DND-41 (cell line): ENCODE measurements at regions not wholly inside any gene's neighbourhood (a gene's known extent, or its start where the extent isn't known, plus 50 kb on each side); places are given as distances from the start of the nearest gene placed in this dataset.
"Not testable (repeated sequence)": the region's sequence is repeated elsewhere in the genome, so short reads cannot be mapped to it uniquely, and the experiment has no call there.

ENCODE experiments used
- ATAC-seq: fragments of 200-7000 bp; cut with Tn5 transposase; 3 replicates; pipeline ENCODE4 v1.9.1; 2021; ENCODE audit warnings: low read depth; ENCODE audit not compliant: insufficient read depth
- DNase-seq: peaks from one replicate; pipeline ENCODE4 v3.0.0-alpha.2; 2020
- H2AFZ ChIP-seq: 2 replicates; pipeline ENCODE4 v1.6.0; 2012; ENCODE audit warnings: low read depth, low read length
- H3K27ac ChIP-seq: 2 replicates; pipeline ENCODE4 v1.5.1; 2012; ENCODE audit warnings: low read length, inconsistent platforms
- H3K27me3 ChIP-seq: fragments of 200-600 bp; sonication (generic); 2 replicates; pipeline ENCODE4 v1.6.0; 2012; ENCODE audit warnings: low read length, mild to moderate bottlenecking, inconsistent platforms; ENCODE audit not compliant: insufficient read depth, poor library complexity
- H3K36me3 ChIP-seq: 2 replicates; pipeline ENCODE4 v1.5.1; 2012; ENCODE audit warnings: low read length, inconsistent platforms; ENCODE audit not compliant: insufficient read depth
- H3K4me1 ChIP-seq: 2 replicates; pipeline ENCODE4 v1.5.1; 2012; ENCODE audit warnings: mild to moderate bottlenecking, low read length; ENCODE audit not compliant: insufficient read depth
- H3K4me2 ChIP-seq: 2 replicates; pipeline ENCODE4 v1.6.0; 2012; ENCODE audit warnings: mild to moderate bottlenecking, moderate library complexity, low read length, inconsistent platforms; ENCODE audit not compliant: insufficient read depth
- H3K4me3 ChIP-seq, 2 experiments: fragments of 200-600 bp in 1 of 2; shearing (Covaris generic) in 1 of 2; 2 replicates each; pipeline ENCODE4 v1.5.1; 2012 to 2016; ENCODE audit warnings: inconsistent platforms in 2 of 2, low read length in 2 of 2, mild to moderate bottlenecking in 2 of 2, low read depth in 1 of 2, moderate library complexity in 1 of 2
- H3K79me2 ChIP-seq: 2 replicates; pipeline ENCODE4 v1.6.0; 2012; ENCODE audit warnings: low read length, inconsistent platforms; ENCODE audit not compliant: insufficient read depth
- H3K9ac ChIP-seq: 2 replicates; pipeline ENCODE4 v1.6.0; 2012; ENCODE audit warnings: low read depth, mild to moderate bottlenecking, inconsistent platforms, low read length, moderate library complexity
- H3K9me3 ChIP-seq: 2 replicates; pipeline ENCODE4 v1.5.1; 2012; ENCODE audit warnings: low read length, moderate library complexity, mild to moderate bottlenecking, inconsistent platforms; ENCODE audit not compliant: insufficient read depth, severe bottlenecking
- H4K20me1 ChIP-seq: 2 replicates; pipeline ENCODE4 v1.6.0; 2012; ENCODE audit warnings: low read length; ENCODE audit not compliant: insufficient read depth
- EZH2 ChIP-seq: IDR thresholded peaks from 3 replicates; pipeline ENCODE4 v1.6.1; 2012; ENCODE audit warnings: borderline replicate concordance, low read depth, mild to moderate bottlenecking, moderate library complexity, low read length, inconsistent platforms; ENCODE audit not compliant: severe bottlenecking
- TF ChIP-seq, protein P1 (sequence below): IDR thresholded peaks from 2 replicates; pipeline ENCODE4 v1.5.1; 2012; ENCODE audit warnings: borderline replicate concordance, low read length, moderate library complexity, mild to moderate bottlenecking; ENCODE audit not compliant: poor library complexity, severe bottlenecking; ENCODE audit errors: extremely low read depth

DNA sequence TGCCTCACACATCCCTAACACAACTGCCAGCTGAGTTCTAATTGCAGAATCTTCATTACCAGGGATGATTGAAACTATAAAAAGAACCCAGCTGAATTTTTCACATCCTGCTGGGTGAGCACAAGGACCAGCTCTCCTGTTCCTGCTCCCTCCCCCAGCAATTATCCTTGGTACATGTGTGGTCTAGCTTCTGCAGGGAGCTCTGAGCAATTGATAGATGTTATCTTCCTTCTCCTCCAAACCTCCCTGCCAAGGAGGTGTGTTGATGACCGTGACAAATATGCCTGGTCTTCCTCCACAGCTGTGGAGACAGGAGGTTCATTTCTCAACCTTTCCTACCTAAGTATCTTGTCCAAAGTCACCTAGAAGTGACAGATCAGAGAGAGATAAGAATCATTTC is 65.3 kb upstream of the MAN1A2 start:
- Histone ChIP-seq H3K9ac (no peak overlapping the region), H4K20me1 (no peaks in the 10 kb centered on the region)
- TF ChIP-seq EZH2 = no peak
- TF ChIP-seq, protein P1, sequence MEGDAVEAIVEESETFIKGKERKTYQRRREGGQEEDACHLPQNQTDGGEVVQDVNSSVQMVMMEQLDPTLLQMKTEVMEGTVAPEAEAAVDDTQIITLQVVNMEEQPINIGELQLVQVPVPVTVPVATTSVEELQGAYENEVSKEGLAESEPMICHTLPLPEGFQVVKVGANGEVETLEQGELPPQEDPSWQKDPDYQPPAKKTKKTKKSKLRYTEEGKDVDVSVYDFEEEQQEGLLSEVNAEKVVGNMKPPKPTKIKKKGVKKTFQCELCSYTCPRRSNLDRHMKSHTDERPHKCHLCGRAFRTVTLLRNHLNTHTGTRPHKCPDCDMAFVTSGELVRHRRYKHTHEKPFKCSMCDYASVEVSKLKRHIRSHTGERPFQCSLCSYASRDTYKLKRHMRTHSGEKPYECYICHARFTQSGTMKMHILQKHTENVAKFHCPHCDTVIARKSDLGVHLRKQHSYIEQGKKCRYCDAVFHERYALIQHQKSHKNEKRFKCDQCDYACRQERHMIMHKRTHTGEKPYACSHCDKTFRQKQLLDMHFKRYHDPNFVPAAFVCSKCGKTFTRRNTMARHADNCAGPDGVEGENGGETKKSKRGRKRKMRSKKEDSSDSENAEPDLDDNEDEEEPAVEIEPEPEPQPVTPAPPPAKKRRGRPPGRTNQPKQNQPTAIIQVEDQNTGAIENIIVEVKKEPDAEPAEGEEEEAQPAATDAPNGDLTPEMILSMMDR = no peak

GRCh38 chr1:117300183-117300582 is 67.1 kb upstream of the MAN1A2 start:
- not testable (repeated sequence) for ATAC-seq, H3K27me3 ChIP-seq, H2AFZ ChIP-seq, H3K79me2 ChIP-seq, H4K20me1 ChIP-seq, H3K36me3 ChIP-seq, H3K4me2 ChIP-seq, H3K9ac ChIP-seq, H3K9me3 ChIP-seq, H3K27ac ChIP-seq, DNase-seq, H3K4me3 ChIP-seq, H3K4me1 ChIP-seq

More for the DNA sequence above, 65.3 kb upstream of the MAN1A2 start:
- Histone ChIP-seq H3K4me2 (no peak overlapping the region), H3K36me3 (no peaks in the 10 kb centered on the region), H3K4me3 (no peak overlapping the region), H3K4me1 (no peaks in the 10 kb centered on the region), H3K79me2 (no peaks in the 10 kb centered on the region), H3K27ac (no peak overlapping the region), H2AFZ (no peak overlapping the region), H3K27me3 (no peaks in the 10 kb centered on the region), H3K9me3 (no peaks in the 10 kb centered on the region)
- ATAC-seq (no peak), DNase-seq (no peak)

DNA sequence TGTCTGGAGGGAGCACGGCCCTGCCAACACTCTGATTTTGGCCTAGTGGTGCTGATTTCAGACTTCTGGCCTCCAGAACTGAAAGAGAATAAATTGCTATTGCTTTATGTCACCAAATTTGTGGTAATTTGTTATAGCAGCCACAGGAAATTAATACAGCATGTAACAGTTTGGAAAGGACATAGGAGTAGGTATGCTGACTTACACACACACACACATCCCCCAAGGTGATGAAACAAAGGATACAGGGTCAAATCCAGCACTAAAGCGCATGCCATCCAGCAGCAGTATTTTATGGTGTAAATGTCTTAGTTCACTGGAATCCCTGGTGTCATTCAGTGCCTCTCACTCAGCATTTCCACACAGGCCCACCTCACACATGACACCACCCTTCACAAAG is 72.2 kb upstream of the MAN1A2 start:
- ATAC-seq (no peak), DNase-seq (no peak)
- no peaks in the 10 kb centered on the region for H3K4me1 ChIP-seq
- H3K36me3 ChIP-seq = no peaks in the 10 kb centered on the region
- H4K20me1 ChIP-seq = no peaks in the 10 kb centered on the region
- TF ChIP-seq, protein P1 = no peak
- no peak for TF ChIP-seq EZH2
- H3K9ac ChIP-seq = no peak overlapping the region
- H3K27me3 ChIP-seq = no peaks in the 10 kb centered on the region
- no peak overlapping the region for H3K27ac ChIP-seq
- no peak overlapping the region for H3K4me2 ChIP-seq
- no peak overlapping the region for H2AFZ ChIP-seq
- H3K4me3 ChIP-seq = no peak overlapping the region
- H3K79me2 ChIP-seq = no peaks in the 10 kb centered on the region
- no peaks in the 10 kb centered on the region for H3K9me3 ChIP-seq

DNA sequence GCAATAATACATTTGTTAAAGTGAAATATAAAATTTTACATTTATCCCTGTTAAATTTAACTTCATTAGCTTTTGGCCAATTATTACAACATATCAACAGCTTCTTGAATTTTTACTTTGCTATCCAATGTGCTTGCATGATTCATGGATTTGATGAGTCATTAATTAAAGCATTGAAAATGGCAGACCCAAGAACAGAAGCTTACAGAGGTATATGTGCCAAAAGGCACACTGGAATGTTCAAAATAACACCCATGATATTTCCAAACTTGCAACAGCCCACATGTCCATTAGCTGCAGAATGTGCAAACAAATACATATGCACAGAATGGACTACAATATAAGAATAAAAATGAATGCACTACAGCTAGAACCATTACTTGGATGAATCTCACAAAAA is 76.4 kb upstream of the MAN1A2 start:
- H2AFZ ChIP-seq = no peak overlapping the region
- no peak overlapping the region for H3K4me3 ChIP-seq
- H3K27me3 ChIP-seq = no peaks in the 10 kb centered on the region
- no peaks in the 10 kb centered on the region for H3K4me1 ChIP-seq
- no peak overlapping the region for H3K4me2 ChIP-seq
- H3K79me2 ChIP-seq = no peaks in the 10 kb centered on the region
- ATAC-seq (no peak), DNase-seq (no peak)
- no peaks in the 10 kb centered on the region for H3K36me3 ChIP-seq
- H3K27ac ChIP-seq = no peak overlapping the region
- H3K9me3 ChIP-seq = no peaks in the 10 kb centered on the region
- H3K9ac ChIP-seq = no peak overlapping the region
- H4K20me1 ChIP-seq = no peaks in the 10 kb centered on the region
- TF ChIP-seq EZH2 = no peak
- TF ChIP-seq, protein P1 = no peak
